Neural cell (in vitro differentiated cells): ENCODE measurements at regions not wholly inside any gene's neighbourhood (a gene's known extent, or its start where the extent isn't known, plus 50 kb on each side); places are given as distances from the start of the nearest gene placed in this dataset.

Experiments
- H2AFZ ChIP-seq: fragments of 200-600, 300-800 bp; sonication (generic), shearing (Covaris generic); 2 replicates; pipeline ENCODE4 v1.6.0; 2014; ENCODE audit warnings: low read depth, mild to moderate bottlenecking, antibody characterized with exemption, low read length, moderate library complexity
- H3F3A ChIP-seq: fragments of 200-600 bp; shearing (Covaris generic); 2 replicates; pipeline ENCODE4 v1.6.1; 2016; ENCODE audit warnings: mild to moderate bottlenecking, moderate library complexity, mixed read lengths, antibody characterized with exemption, low read length; ENCODE audit not compliant: insufficient read depth, poor library complexity, severe bottlenecking
- H3K27ac ChIP-seq: fragments of 200-600, 300-800 bp; sonication (generic), shearing (Covaris generic); 2 replicates; pipeline ENCODE4 v1.5.1; 2014; ENCODE audit warnings: mild to moderate bottlenecking, low read length, moderate library complexity
- H3K27me3 ChIP-seq: fragments of 300-800, 200-600 bp; sonication (generic), shearing (Covaris generic); 2 replicates; pipeline ENCODE4 v1.6.0; 2014; ENCODE audit warnings: mild to moderate bottlenecking, low read depth, low read length, moderate library complexity; ENCODE audit not compliant: insufficient read depth
- H3K36me3 ChIP-seq: fragments of 300-800, 200-600 bp; sonication (generic), shearing (Covaris generic); 2 replicates; pipeline ENCODE4 v1.5.1; 2014; ENCODE audit warnings: mild to moderate bottlenecking, antibody characterized with exemption, low read length, moderate library complexity; ENCODE audit not compliant: insufficient read depth
- H3K4me2 ChIP-seq: fragments of 300-800, 200-600 bp; sonication (generic), shearing (Covaris generic); 2 replicates; pipeline ENCODE4 v1.6.0; 2014; ENCODE audit warnings: mild to moderate bottlenecking, low read length
- H3K4me3 ChIP-seq: fragments of 300-800, 200-600 bp; sonication (generic), shearing (Covaris generic); 2 replicates; pipeline ENCODE4 v1.5.1; 2014; ENCODE audit warnings: mild to moderate bottlenecking, low read length, moderate library complexity
- H3K79me2 ChIP-seq: fragments of 200-600 bp; shearing (Covaris generic); replicated peaks from 2 replicates; pipeline ENCODE4 v1.6.0; 2014; ENCODE audit warnings: mild to moderate bottlenecking, low read length, moderate library complexity; ENCODE audit not compliant: insufficient read depth
- H3K9ac ChIP-seq: fragments of 300-800, 200-600 bp; sonication (generic), shearing (Covaris generic); 2 replicates; pipeline ENCODE4 v1.6.1; 2016; ENCODE audit warnings: mild to moderate bottlenecking, low read length, mixed read lengths
- H3K9me2 ChIP-seq: fragments of 200-600 bp; shearing (Covaris generic); 2 replicates; pipeline ENCODE4 v1.6.1; 2016; ENCODE audit warnings: mild to moderate bottlenecking, low read length, mixed read lengths; ENCODE audit not compliant: insufficient read depth
- H3K9me3 ChIP-seq: fragments of 200-600, 300-800 bp; sonication (generic), shearing (Covaris generic); 2 replicates; pipeline ENCODE4 v1.6.1; 2016; ENCODE audit warnings: mild to moderate bottlenecking, mixed run types, low read length, moderate library complexity, mixed read lengths
- H4K20me1 ChIP-seq: fragments of 200-600 bp; shearing (Covaris generic); 2 replicates; pipeline ENCODE4 v1.6.1; 2016; ENCODE audit warnings: mild to moderate bottlenecking, mixed run types; ENCODE audit not compliant: insufficient read depth
- EP300 ChIP-seq: fragments of 450-650 bp; conservative IDR thresholded peaks from 2 replicates; pipeline ENCODE4 v1.6.1; 2014; ENCODE audit warnings: antibody characterized with exemption, mild to moderate bottlenecking, moderate library complexity; ENCODE audit not compliant: poor library complexity, severe bottlenecking
- EZH2 ChIP-seq: fragments of 200-600, 300-800 bp; shearing (Covaris generic), sonication (generic); IDR thresholded peaks from 2 replicates; pipeline ENCODE4 v1.6.1; 2014; ENCODE audit warnings: antibody characterized with exemption, low read length, borderline replicate concordance, mild to moderate bottlenecking; ENCODE audit not compliant: insufficient read depth, poor library complexity, severe bottlenecking
- MXI1 ChIP-seq: fragments of 450-650 bp; conservative IDR thresholded peaks from 2 replicates; pipeline ENCODE4 v1.6.1; 2014; ENCODE audit warnings: antibody characterized with exemption, mild to moderate bottlenecking; ENCODE audit not compliant: poor library complexity, severe bottlenecking
- POLR2AphosphoS5 ChIP-seq: IDR thresholded peaks from 2 replicates; pipeline ENCODE4 v1.6.1; 2012
- RAD21 ChIP-seq: fragments of 450-650 bp; conservative IDR thresholded peaks from 2 replicates; pipeline ENCODE4 v1.6.1; 2014; ENCODE audit warnings: antibody characterized with exemption, mild to moderate bottlenecking, moderate library complexity
- SMC3 ChIP-seq: fragments of 450-650 bp; conservative IDR thresholded peaks from 2 replicates; pipeline ENCODE4 v1.6.1; 2014; ENCODE audit warnings: antibody characterized with exemption, mild to moderate bottlenecking, moderate library complexity; ENCODE audit not compliant: poor library complexity
- TAF1 ChIP-seq: IDR thresholded peaks from 2 replicates; pipeline ENCODE4 v1.6.1; 2012; ENCODE audit warnings: low read depth
- TF ChIP-seq, protein P1 (sequence below): fragments of 450-650 bp; IDR thresholded peaks from 2 replicates; pipeline ENCODE4 v1.5.1; 2014; ENCODE audit warnings: antibody characterized with exemption, mild to moderate bottlenecking, moderate library complexity; ENCODE audit not compliant: poor library complexity, severe bottlenecking
- TF ChIP-seq, protein P2 (sequence below): IDR thresholded peaks from 2 replicates; pipeline ENCODE4 v1.6.1; 2012; ENCODE audit warnings: borderline replicate concordance

DNA sequence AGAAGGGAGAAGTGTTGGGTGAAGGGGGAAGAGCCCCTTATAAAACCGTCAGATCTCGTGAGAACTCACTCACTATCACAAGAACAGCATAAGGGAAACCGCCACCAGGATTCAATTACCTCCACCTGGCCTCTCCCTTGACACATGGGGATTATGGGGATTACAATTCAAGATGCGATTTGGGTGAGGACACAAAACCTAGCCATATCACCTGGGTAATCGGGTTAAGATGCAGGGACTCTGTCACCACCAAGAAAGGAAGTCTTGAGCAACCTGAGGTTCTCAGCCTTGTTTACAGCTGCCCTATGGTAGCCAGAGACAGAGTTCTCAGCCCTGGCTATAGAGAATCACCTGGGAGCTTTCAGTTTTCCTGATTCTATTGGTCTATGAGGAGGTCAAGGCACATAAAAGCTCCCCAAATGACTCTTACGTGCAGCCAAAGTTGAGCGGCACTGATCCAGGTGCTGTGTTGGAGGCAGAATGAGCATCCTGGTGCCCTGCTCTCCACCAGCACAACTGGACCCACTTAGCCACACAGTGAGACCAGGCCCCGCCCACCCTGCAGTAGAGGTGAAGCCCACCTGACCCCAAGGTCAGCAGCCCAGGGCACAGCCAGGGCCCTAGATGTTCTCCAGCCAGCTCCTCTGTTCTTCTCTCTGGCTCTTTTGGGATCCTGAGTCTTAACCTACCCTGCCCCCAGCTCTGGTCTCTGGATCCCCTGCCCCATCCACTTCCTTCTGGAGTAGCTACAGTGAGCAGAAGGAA lies 138.5 kb upstream of the CDH5 start:
- H3K4me3 ChIP-seq: no peak overlapping the region
- no peak overlapping the region for H3K27ac ChIP-seq
- no peaks in the 10 kb centered on the region for H3K27me3 ChIP-seq
- H3K79me2 ChIP-seq: no peaks in the 10 kb centered on the region
- H3K9me3 ChIP-seq: no peaks in the 10 kb centered on the region
- H2AFZ ChIP-seq: no peak overlapping the region
- no peaks in the 10 kb centered on the region for H4K20me1 ChIP-seq
- TF ChIP-seq, protein P1, sequence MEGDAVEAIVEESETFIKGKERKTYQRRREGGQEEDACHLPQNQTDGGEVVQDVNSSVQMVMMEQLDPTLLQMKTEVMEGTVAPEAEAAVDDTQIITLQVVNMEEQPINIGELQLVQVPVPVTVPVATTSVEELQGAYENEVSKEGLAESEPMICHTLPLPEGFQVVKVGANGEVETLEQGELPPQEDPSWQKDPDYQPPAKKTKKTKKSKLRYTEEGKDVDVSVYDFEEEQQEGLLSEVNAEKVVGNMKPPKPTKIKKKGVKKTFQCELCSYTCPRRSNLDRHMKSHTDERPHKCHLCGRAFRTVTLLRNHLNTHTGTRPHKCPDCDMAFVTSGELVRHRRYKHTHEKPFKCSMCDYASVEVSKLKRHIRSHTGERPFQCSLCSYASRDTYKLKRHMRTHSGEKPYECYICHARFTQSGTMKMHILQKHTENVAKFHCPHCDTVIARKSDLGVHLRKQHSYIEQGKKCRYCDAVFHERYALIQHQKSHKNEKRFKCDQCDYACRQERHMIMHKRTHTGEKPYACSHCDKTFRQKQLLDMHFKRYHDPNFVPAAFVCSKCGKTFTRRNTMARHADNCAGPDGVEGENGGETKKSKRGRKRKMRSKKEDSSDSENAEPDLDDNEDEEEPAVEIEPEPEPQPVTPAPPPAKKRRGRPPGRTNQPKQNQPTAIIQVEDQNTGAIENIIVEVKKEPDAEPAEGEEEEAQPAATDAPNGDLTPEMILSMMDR: no peak
- no peak for TF ChIP-seq SMC3
- TF ChIP-seq RAD21: no peak
- no peak for TF ChIP-seq POLR2AphosphoS5
- no peak for TF ChIP-seq EZH2
- no peak for TF ChIP-seq MXI1
- TF ChIP-seq, protein P2, sequence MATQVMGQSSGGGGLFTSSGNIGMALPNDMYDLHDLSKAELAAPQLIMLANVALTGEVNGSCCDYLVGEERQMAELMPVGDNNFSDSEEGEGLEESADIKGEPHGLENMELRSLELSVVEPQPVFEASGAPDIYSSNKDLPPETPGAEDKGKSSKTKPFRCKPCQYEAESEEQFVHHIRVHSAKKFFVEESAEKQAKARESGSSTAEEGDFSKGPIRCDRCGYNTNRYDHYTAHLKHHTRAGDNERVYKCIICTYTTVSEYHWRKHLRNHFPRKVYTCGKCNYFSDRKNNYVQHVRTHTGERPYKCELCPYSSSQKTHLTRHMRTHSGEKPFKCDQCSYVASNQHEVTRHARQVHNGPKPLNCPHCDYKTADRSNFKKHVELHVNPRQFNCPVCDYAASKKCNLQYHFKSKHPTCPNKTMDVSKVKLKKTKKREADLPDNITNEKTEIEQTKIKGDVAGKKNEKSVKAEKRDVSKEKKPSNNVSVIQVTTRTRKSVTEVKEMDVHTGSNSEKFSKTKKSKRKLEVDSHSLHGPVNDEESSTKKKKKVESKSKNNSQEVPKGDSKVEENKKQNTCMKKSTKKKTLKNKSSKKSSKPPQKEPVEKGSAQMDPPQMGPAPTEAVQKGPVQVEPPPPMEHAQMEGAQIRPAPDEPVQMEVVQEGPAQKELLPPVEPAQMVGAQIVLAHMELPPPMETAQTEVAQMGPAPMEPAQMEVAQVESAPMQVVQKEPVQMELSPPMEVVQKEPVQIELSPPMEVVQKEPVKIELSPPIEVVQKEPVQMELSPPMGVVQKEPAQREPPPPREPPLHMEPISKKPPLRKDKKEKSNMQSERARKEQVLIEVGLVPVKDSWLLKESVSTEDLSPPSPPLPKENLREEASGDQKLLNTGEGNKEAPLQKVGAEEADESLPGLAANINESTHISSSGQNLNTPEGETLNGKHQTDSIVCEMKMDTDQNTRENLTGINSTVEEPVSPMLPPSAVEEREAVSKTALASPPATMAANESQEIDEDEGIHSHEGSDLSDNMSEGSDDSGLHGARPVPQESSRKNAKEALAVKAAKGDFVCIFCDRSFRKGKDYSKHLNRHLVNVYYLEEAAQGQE: no peak
- TF ChIP-seq EP300: no peak
- TF ChIP-seq TAF1: no peak
- H3K9me2 ChIP-seq: no peaks in the 10 kb centered on the region
- H3K4me2 ChIP-seq: no peak overlapping the region
- H3K9ac ChIP-seq: no peak overlapping the region
- H3F3A ChIP-seq: no peaks in the 10 kb centered on the region
- no peaks in the 10 kb centered on the region for H3K36me3 ChIP-seq

DNA sequence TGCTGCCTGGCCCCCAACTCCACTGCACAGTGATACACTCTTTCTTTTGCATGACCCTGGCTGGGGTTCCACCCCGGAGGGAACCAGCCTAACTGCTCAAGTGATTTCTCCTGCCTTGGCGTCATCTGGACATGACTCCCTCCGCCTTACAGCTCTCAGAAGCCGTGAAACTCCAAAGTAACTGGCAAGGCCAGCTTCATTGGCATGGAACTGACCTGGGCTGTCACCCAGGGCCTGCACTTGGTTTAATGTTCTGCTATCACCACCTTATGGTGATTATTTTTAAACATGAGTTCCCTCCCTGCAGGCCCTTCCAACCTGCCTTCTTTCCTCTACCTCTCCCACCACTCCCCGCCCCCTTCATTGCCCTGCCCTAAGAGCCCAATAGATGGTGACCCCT lies 139.7 kb upstream of the CDH5 start:
- H3K27ac ChIP-seq: no peak overlapping the region

More for the DNA sequence above, 139.7 kb upstream of the CDH5 start:
- no peaks in the 10 kb centered on the region for H3F3A ChIP-seq
- no peaks in the 10 kb centered on the region for H3K79me2 ChIP-seq
- H4K20me1 ChIP-seq: no peaks in the 10 kb centered on the region
- no peak overlapping the region for H3K4me3 ChIP-seq
- H3K9me3 ChIP-seq: no peaks in the 10 kb centered on the region
- H3K9ac ChIP-seq: no peak overlapping the region
- no peak overlapping the region for H2AFZ ChIP-seq
- TF ChIP-seq TAF1 (no peak), SMC3 (no peak)
- no peak overlapping the region for H3K4me2 ChIP-seq
- H3K36me3 ChIP-seq: no peaks in the 10 kb centered on the region
- no peaks in the 10 kb centered on the region for H3K9me2 ChIP-seq
- no peaks in the 10 kb centered on the region for H3K27me3 ChIP-seq
